ENCODE measurements at regions not wholly inside any gene's neighbourhood (a gene's known extent, or its start where the extent isn't known, plus 50 kb on each side); places are given as distances from the start of the nearest gene placed in this dataset.

DNA sequence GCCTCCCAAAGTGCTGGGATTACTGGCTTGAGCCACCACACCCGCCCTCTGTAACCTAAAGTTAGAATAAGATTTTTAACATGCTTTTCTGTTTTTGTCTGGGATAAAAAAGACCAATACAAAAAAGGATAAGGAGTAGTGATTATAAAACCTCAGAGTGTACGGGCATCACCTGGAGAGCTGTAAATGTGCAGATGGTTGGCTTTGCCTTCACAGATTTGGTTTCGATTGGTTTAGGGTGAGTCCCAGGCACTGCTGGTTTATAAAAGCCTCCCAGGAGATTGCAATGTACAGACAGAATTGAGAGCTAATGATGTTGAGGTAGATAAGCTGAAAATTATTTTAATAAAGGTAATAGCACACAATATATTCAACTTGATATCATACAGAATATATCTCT is 289.7 kb upstream of the FSHR start:
- TF ChIP-seq, protein P1, sequence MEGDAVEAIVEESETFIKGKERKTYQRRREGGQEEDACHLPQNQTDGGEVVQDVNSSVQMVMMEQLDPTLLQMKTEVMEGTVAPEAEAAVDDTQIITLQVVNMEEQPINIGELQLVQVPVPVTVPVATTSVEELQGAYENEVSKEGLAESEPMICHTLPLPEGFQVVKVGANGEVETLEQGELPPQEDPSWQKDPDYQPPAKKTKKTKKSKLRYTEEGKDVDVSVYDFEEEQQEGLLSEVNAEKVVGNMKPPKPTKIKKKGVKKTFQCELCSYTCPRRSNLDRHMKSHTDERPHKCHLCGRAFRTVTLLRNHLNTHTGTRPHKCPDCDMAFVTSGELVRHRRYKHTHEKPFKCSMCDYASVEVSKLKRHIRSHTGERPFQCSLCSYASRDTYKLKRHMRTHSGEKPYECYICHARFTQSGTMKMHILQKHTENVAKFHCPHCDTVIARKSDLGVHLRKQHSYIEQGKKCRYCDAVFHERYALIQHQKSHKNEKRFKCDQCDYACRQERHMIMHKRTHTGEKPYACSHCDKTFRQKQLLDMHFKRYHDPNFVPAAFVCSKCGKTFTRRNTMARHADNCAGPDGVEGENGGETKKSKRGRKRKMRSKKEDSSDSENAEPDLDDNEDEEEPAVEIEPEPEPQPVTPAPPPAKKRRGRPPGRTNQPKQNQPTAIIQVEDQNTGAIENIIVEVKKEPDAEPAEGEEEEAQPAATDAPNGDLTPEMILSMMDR (IDR thresholded peaks at IDR 0.05), result no peak
- TF ChIP-seq POLR2A (IDR thresholded peaks at IDR 0.05), result no peak
